Endothelial cell of umbilical vein (primary cell): ENCODE measurements at regions not wholly inside any gene's neighbourhood (a gene's known extent, or its start where the extent isn't known, plus 50 kb on each side); places are given as distances from the start of the nearest gene placed in this dataset.

Source experiments
- BruUV-seq: library from RNA; stranded (reverse); fragments of 400-500 nt; replicated peaks from 2 replicates; lab custom pipeline; 2021; lab: Mats Ljungman, UMichigan
- CTCF ChIA-PET: fragments of 300-600, 350-600 bp; sonication (Branson Sonifier 250); formaldehyde crosslinking; loops from one replicate; lab custom pipeline; 2021; ENCODE audit warnings: antibody characterized with exemption, inconsistent platforms; lab: Charles Lee
- POLR2A ChIA-PET: fragments of 300-600, 350-600 bp; sonication (Branson Sonifier 250); formaldehyde crosslinking; loops from one replicate; lab custom pipeline; 2021; ENCODE audit warnings: antibody characterized with exemption, inconsistent platforms; lab: Charles Lee
- DNase-seq: peaks from one replicate; pipeline ENCODE4 v3.0.0-alpha.2; 2011; ENCODE audit warnings: low read depth, low spot score
- FAIRE-seq: peaks from 2 replicates; lab custom pipeline; 2011; peaks lifted over from hg19 to GRCh38; lab: Jason Lieb, UNC
- H2AFZ ChIP-seq: 2 replicates; pipeline ENCODE4 v1.6.0; 2012; ENCODE audit warnings: low read depth, low read length, control low read depth, inconsistent platforms
- H3K27ac ChIP-seq: 2 replicates; pipeline ENCODE4 v1.5.1; 2011; ENCODE audit warnings: low read depth, mild to moderate bottlenecking, control low read depth, low read length, moderate library complexity; ENCODE audit not compliant: insufficient read depth
- H3K27me3 ChIP-seq, 2 experiments: 2 replicates each; pipeline versions ENCODE4 v1.6.0 to v1.6.1; 2011; ENCODE audit warnings: low read length in 2 of 2, mixed read lengths in 1 of 2; ENCODE audit not compliant: control insufficient read depth in 2 of 2, insufficient read depth in 2 of 2
- H3K36me3 ChIP-seq, 2 experiments: 2 replicates in 1 of 2; 3 replicates in 1 of 2; pipeline ENCODE4 v1.5.1; 2011; ENCODE audit warnings: low read length in 2 of 2, mild to moderate bottlenecking in 1 of 2, moderate library complexity in 1 of 2; ENCODE audit not compliant: control insufficient read depth in 2 of 2, insufficient read depth in 2 of 2; ENCODE audit errors: extremely low read depth in 1 of 2
- H3K4me1 ChIP-seq: 3 replicates; pipeline ENCODE4 v1.5.1; 2011; ENCODE audit warnings: mild to moderate bottlenecking, low read length; ENCODE audit not compliant: control insufficient read depth, insufficient read depth; ENCODE audit errors: extremely low read depth
- H3K4me2 ChIP-seq: 2 replicates; pipeline ENCODE4 v1.6.1; 2011; ENCODE audit warnings: low read length, control low read depth, mixed read lengths; ENCODE audit not compliant: insufficient read depth
- H3K4me3 ChIP-seq, 3 experiments: fragments of 200-600 bp in 1 of 3; sonication (generic), shearing (Covaris generic) in 1 of 3; replicated peaks in 1 of 3; 2 replicates each; pipeline ENCODE4 v1.5.1; 2011 to 2016; ENCODE audit warnings: control low read depth in 3 of 3, low read length in 3 of 3, mild to moderate bottlenecking in 2 of 3, inconsistent platforms in 1 of 3, low read depth in 1 of 3, moderate library complexity in 1 of 3; ENCODE audit not compliant: insufficient read depth in 1 of 3
- H3K79me2 ChIP-seq: 2 replicates; pipeline ENCODE4 v1.6.0; 2012; ENCODE audit warnings: low read length, inconsistent platforms; ENCODE audit not compliant: control insufficient read depth, insufficient read depth
- H3K9ac ChIP-seq: replicated peaks from 2 replicates; pipeline ENCODE3; 2011; ENCODE audit warnings: low read length, control low read depth; ENCODE audit not compliant: insufficient read depth; ENCODE audit errors: extremely low read depth
- H3K9me1 ChIP-seq: replicated peaks from 3 replicates; pipeline ENCODE4 v1.6.0; 2011; ENCODE audit warnings: mild to moderate bottlenecking, low read length; ENCODE audit not compliant: control insufficient read depth, insufficient read depth; ENCODE audit errors: extremely low read depth
- H3K9me3 ChIP-seq: replicated peaks from 2 replicates; pipeline ENCODE4 v1.5.1; 2012; ENCODE audit warnings: low read length, inconsistent platforms; ENCODE audit not compliant: control insufficient read depth, insufficient read depth
- H4K20me1 ChIP-seq: replicated peaks from 2 replicates; pipeline ENCODE3; 2011; ENCODE audit warnings: mild to moderate bottlenecking, low read length; ENCODE audit not compliant: control insufficient read depth, insufficient read depth; ENCODE audit errors: extremely low read depth
- EZH2 ChIP-seq: IDR thresholded peaks from 2 replicates; pipeline ENCODE4 v1.6.1; 2012; ENCODE audit warnings: borderline replicate concordance, low read depth, mild to moderate bottlenecking, moderate library complexity, low read length, inconsistent platforms; ENCODE audit not compliant: severe bottlenecking
- FOS ChIP-seq: IDR thresholded peaks from 2 replicates; pipeline ENCODE4 v1.6.1; 2011; ENCODE audit warnings: mild to moderate bottlenecking, low read length, moderate library complexity, borderline replicate concordance; ENCODE audit not compliant: insufficient read depth
- JUN ChIP-seq: IDR thresholded peaks from 2 replicates; pipeline ENCODE4 v1.6.1; 2011; ENCODE audit warnings: borderline replicate concordance, low read depth; ENCODE audit not compliant: insufficient read length, insufficient read depth
- POLR2A ChIP-seq: IDR thresholded peaks from 2 replicates; pipeline ENCODE4 v1.6.1; 2012; ENCODE audit warnings: low read depth, mild to moderate bottlenecking, control low read depth, low read length
- POLR2AphosphoS5 ChIP-seq: IDR thresholded peaks from 2 replicates; pipeline ENCODE4 v1.6.1; 2012; ENCODE audit warnings: low read depth, mild to moderate bottlenecking, control low read depth, low read length, moderate library complexity; ENCODE audit not compliant: insufficient read depth
- dilution Hi-C: fragments of 300-500 bp; cut with MboI; formaldehyde crosslinking; loops from one replicate; pipeline ENCODE4 v1.15.0; 2019; ENCODE audit warnings: low sequenced_read_pairs; ENCODE audit not compliant: extremely low pct_ligation_motif_present
- intact Hi-C: fragments of 100-400 bp; cut with micrococcal nuclease; formaldehyde crosslinking; loops from one replicate; pipeline ENCODE4 v1.10.0; 2022
- TF ChIP-seq, protein P1 (sequence below): IDR thresholded peaks from 2 replicates; pipeline ENCODE4 v1.6.1; 2011; ENCODE audit not compliant: insufficient read depth, insufficient read length
- TF ChIP-seq, protein P2 (sequence below), 2 donors: IDR thresholded peaks; 1 replicate in 1 of 2; 2 replicates in 1 of 2; pipeline ENCODE4 v1.5.1; 2011; ENCODE audit warnings: low read length in 2 of 2, mild to moderate bottlenecking in 2 of 2, moderate library complexity in 2 of 2, control low read depth in 1 of 2, inconsistent platforms in 1 of 2, low read depth in 1 of 2; ENCODE audit not compliant: insufficient read depth in 1 of 2; ENCODE audit errors: extremely low read depth in 1 of 2

DNA sequence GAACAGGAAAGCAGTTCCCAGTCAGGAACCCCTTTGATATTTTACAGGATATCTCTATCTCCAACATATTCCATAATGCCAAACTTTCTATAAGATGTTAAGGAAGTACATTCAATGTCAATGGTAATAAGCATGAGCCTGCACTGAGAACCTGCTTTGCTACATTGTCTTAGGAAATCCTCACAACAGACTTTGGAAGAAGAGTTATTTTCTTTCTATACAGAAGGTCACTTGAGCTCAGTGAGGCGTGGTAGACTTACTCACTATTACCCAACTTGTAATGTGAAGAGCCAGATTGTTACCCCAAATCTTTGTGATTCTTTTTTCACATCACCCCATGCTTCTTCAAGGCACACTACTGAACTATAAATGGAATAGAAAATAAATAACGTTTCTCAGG, 435.9 kb downstream of the DNAH5 start:
- Histone ChIP-seq H4K20me1 (no peaks in the 10 kb centered on the region), H3K27me3 (no peaks in the 10 kb centered on the region), H3K36me3 (no peaks in the 10 kb centered on the region), H3K4me3 (no peak overlapping the region), H3K9ac (no peak overlapping the region), H3K27ac (no peak overlapping the region), H3K79me2 (no peaks in the 10 kb centered on the region), H3K9me3 (no peaks in the 10 kb centered on the region), H3K4me1 (no peaks in the 10 kb centered on the region), H3K9me1 (no peaks in the 10 kb centered on the region), H2AFZ (no peak overlapping the region), H3K4me2 (no peak overlapping the region)
- FAIRE-seq (no peak), DNase-seq (no peak)
- TF ChIP-seq EZH2 = no peak
- TF ChIP-seq POLR2AphosphoS5 = no peak
- no peak for TF ChIP-seq FOS
- TF ChIP-seq, protein P1, sequence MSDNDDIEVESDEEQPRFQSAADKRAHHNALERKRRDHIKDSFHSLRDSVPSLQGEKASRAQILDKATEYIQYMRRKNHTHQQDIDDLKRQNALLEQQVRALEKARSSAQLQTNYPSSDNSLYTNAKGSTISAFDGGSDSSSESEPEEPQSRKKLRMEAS = no peak
- no peak for TF ChIP-seq JUN
- TF ChIP-seq, protein P2, sequence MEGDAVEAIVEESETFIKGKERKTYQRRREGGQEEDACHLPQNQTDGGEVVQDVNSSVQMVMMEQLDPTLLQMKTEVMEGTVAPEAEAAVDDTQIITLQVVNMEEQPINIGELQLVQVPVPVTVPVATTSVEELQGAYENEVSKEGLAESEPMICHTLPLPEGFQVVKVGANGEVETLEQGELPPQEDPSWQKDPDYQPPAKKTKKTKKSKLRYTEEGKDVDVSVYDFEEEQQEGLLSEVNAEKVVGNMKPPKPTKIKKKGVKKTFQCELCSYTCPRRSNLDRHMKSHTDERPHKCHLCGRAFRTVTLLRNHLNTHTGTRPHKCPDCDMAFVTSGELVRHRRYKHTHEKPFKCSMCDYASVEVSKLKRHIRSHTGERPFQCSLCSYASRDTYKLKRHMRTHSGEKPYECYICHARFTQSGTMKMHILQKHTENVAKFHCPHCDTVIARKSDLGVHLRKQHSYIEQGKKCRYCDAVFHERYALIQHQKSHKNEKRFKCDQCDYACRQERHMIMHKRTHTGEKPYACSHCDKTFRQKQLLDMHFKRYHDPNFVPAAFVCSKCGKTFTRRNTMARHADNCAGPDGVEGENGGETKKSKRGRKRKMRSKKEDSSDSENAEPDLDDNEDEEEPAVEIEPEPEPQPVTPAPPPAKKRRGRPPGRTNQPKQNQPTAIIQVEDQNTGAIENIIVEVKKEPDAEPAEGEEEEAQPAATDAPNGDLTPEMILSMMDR (IDR thresholded peaks at IDR 0.05; ENCODE audit: extremely low read depth in 1 of 2, insufficient read depth in 1 of 2, low read depth in 1 of 2, low read length in 2 of 2) = no peak
- no peak for TF ChIP-seq POLR2A
- intact Hi-C loops (no loop called here), dilution Hi-C loops (no loop called here)
- POLR2A ChIA-PET = no interaction called here
- BruUV-seq = no TSS peak
- CTCF ChIA-PET = no interaction called here
